GM12864 (cell line): ENCODE measurements at regions not wholly inside any gene's neighbourhood (a gene's known extent, or its start where the extent isn't known, plus 50 kb on each side); places are given as distances from the start of the nearest gene placed in this dataset.

Source experiments
- DNase-seq: peaks from one replicate; pipeline ENCODE4 v3.0.0-alpha.2; 2011; ENCODE audit warnings: low read depth
- H3K4me3 ChIP-seq: 2 replicates; pipeline ENCODE4 v1.5.1; 2011; ENCODE audit warnings: mild to moderate bottlenecking, low read depth, low read length, control low read depth
- TF ChIP-seq, protein P1 (sequence below): IDR thresholded peaks from 2 replicates; pipeline ENCODE4 v1.5.1; 2011; ENCODE audit warnings: low read depth, mild to moderate bottlenecking, moderate library complexity, low read length, control low read depth, inconsistent platforms; ENCODE audit errors: missing control alignments

DNA sequence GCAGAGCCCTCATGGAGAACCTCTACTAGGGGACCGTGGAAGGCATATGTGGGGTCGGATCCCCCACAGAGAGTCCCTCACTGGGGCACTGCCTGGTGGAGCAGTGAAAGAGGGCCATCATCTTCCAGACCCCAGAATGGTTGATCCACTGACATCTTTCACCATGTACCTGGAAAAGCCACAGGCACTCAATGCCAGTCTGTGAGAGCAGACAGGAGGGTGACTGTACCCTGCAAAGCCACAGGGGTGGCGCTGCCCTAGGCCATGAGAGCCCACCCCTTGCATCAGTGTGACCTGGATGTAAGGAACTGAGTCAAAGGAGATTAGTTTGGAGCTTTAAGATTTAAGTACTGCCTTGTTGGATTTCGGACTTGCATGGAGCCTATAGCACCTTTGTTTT is 1276.7 kb upstream of the PRMT6 start:
- H3K4me3 ChIP-seq = no peak overlapping the region
- no peak for DNase-seq
- TF ChIP-seq, protein P1, sequence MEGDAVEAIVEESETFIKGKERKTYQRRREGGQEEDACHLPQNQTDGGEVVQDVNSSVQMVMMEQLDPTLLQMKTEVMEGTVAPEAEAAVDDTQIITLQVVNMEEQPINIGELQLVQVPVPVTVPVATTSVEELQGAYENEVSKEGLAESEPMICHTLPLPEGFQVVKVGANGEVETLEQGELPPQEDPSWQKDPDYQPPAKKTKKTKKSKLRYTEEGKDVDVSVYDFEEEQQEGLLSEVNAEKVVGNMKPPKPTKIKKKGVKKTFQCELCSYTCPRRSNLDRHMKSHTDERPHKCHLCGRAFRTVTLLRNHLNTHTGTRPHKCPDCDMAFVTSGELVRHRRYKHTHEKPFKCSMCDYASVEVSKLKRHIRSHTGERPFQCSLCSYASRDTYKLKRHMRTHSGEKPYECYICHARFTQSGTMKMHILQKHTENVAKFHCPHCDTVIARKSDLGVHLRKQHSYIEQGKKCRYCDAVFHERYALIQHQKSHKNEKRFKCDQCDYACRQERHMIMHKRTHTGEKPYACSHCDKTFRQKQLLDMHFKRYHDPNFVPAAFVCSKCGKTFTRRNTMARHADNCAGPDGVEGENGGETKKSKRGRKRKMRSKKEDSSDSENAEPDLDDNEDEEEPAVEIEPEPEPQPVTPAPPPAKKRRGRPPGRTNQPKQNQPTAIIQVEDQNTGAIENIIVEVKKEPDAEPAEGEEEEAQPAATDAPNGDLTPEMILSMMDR = no peak

DNA sequence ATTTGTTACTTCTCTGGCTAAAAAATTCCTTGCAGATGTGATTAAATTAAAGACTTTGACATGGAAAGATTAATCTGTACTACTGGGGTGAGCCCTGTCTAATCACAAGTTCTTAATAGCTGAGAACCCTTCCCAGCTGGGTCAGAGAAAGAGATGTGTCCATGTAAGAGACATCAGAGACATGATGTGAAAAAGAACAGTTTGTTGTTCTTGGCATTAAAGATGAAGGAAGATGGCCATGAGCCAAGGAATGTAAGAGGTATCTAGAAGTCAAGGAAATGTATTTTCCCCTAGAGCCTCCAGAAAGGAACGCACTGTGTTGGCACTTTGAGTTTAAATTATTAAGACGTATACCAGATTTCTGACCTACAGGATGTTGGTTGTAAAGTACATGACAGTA is 1271.5 kb upstream of the PRMT6 start:
- TF ChIP-seq, protein P1 = no peak
- H3K4me3 ChIP-seq = no peak overlapping the region
- DNase-seq = no peak

DNA sequence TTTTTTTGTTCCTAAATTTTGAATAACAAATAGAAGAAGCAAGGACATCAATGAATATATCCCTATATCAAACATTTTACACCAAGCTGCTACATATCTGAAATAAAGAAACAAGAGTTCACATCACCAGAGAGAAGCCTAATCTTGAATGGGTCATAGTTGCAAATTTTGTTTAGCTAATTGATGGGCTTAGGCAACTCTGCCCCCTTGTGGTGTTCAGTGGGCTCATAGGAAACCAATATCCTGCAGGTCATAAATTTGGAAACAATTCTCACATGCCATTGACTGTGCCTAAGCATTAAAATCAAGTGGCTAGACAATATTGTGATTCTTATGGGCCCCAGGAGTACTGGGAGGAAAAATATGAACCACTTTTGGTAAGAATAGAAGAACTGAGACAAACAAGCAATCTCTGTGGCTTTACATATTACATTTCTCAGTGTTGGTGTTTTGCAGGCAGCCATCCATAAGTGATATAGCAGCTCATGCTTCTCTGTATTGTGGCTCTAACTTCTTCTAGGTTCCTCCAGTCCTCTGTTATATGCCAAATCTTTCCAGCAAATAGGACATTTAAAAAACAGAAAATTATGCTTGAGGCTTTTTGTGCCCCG is 1262.8 kb upstream of the PRMT6 start:
- peak; percentile 5 for DNase-seq
- no peak overlapping the region for H3K4me3 ChIP-seq
- TF ChIP-seq, protein P1 = peak; percentile 65

DNA sequence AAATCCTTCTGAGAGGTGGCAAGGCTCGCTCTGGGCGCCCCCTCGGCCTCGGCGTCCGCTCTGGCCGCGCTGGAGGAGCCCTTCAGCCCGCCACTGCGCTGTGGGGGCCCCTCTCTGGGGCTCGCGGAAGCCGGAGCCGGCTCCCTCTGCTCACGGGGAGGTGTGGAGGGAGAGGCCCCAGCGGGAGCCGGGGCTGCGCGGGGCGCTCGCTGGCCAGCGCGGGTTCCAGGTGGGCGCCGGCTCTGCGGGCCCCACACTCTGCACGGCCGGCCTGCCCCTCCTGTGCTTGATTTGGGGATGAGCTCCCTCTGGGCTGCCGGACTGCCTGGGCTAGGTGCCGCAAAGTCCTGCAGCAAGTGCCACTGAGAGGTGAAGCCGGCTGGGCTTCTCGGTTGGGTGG is 1260.7 kb upstream of the PRMT6 start:
- H3K4me3 ChIP-seq = no peak overlapping the region
- TF ChIP-seq, protein P1 = no peak
- DNase-seq = no peak

DNA sequence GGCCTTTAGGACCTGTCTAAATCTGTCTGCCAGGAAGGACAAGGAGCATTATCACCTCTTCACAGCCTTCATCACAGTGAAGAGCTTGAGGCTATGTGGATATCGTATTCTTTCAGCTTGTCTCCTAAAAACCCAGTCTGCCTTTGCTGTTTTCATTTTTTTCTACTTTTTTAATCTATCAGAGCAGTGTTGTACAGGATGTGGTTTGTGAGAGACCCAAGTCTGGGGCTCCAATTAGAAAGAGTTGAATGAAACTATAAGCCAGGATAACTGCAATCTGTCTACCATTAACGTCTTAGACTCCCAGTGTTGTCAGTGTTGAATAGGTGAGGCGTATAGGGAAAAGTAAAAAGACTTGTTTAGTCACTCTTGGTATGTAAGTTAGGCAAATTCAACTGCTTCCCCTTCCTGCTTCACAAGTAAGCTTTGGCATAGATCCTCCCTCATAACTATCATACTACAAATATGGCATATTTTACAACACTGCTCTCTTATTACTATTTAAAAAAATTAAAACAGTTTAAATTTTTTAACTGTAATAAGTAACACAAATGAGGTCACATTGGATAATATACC is 1225.8 kb upstream of the PRMT6 start:
- H3K4me3 ChIP-seq = no peak overlapping the region
- DNase-seq = no peak
- TF ChIP-seq, protein P1 = no peak

DNA sequence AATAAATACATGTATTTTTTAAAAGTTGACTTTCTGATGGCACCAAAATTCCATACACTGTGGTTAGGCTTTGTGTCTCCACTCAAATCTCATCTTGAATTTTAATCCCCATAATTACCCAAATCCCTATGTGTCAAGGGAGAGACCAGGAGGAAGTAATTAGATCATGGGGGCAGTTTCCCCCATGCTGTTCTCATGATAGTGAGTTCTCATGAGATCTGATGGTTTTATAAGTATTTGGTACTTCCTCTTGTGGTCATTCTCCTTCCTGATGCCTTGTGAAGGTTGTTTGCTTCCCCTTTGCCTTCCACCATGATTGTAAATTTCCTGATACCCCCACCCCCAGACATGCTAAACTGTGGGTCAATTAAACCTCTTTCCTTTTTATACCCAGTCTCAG is 1218.4 kb upstream of the PRMT6 start:
- TF ChIP-seq, protein P1 = no peak
- no peak overlapping the region for H3K4me3 ChIP-seq
- DNase-seq = no peak

DNA sequence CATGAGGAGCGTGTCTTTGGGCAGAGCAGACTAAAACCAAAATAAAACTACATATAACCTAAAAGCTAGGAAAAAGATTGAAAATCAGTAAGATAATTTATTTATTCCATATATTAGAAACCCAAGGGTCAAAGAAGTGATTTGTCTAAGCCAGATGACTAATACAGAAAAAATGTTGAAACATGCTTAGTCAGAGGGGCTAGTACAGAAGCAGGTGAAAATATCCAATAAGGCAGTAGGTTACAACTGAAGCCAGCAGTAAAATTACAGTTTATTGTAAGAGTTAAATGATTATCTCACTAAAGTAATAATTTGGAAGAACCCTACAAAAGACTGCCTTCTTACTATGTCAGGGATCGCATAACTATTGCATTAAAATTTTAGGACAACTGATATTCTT is 1190.9 kb upstream of the PRMT6 start:
- H3K4me3 ChIP-seq = no peak overlapping the region
- DNase-seq = no peak
- TF ChIP-seq, protein P1 = no peak
